Spleen (tissue), 11 donors: ENCODE measurements at regions not wholly inside any gene's neighbourhood (a gene's known extent, or its start where the extent isn't known, plus 50 kb on each side); places are given as distances from the start of the nearest gene placed in this dataset.

Experiments used
- DNase-seq: peaks from one replicate; pipeline ENCODE4 v3.0.0-alpha.2; 2020
- H3K27ac ChIP-seq, 8 donors: fragments of 200-600 bp; sonication (generic) in 7 of 8; 1 replicate in 4 of 8; 2 replicates in 4 of 8; pipeline versions ENCODE4 v1.5.0 to v1.8.0; 2016 to 2021; ENCODE audit warnings: inconsistent platforms in 4 of 8, mild to moderate bottlenecking in 4 of 8, moderate library complexity in 1 of 8
- H3K27me3 ChIP-seq, 7 donors: fragments of 200-600 bp; sonication (generic) in 6 of 7; replicated peaks in 1 of 7; 1 replicate in 4 of 7; 2 replicates in 3 of 7; pipeline versions ENCODE4 v1.5.0 to v1.8.0; 2016 to 2021; ENCODE audit warnings: inconsistent platforms in 3 of 7, mild to moderate bottlenecking in 1 of 7
- H3K36me3 ChIP-seq, 6 donors: fragments of 200-600 bp; sonication (generic) in 5 of 6; 1 replicate in 4 of 6; 2 replicates in 2 of 6; pipeline versions ENCODE4 v1.5.0 to v1.8.0; 2016 to 2021; ENCODE audit warnings: inconsistent platforms in 2 of 6
- H3K4me1 ChIP-seq, 6 donors: fragments of 200-600 bp; sonication (generic) in 5 of 6; 1 replicate in 3 of 6; 2 replicates in 3 of 6; pipeline versions ENCODE4 v1.5.0 to v1.8.0; 2016 to 2021; ENCODE audit warnings: inconsistent platforms in 3 of 6
- H3K4me3 ChIP-seq, 8 donors: fragments of 200-600 bp; sonication (generic) in 7 of 8; 1 replicate in 4 of 8; 2 replicates in 4 of 8; pipeline versions ENCODE4 v1.5.0 to v1.8.0; 2016 to 2021; ENCODE audit warnings: inconsistent platforms in 4 of 8, mild to moderate bottlenecking in 4 of 8, moderate library complexity in 2 of 8
- H3K9me3 ChIP-seq, 8 donors: fragments of 200-600 bp; sonication (generic) in 7 of 8; 1 replicate in 4 of 8; 2 replicates in 4 of 8; pipeline versions ENCODE4 v1.5.0 to v1.8.0; 2016 to 2021; ENCODE audit warnings: inconsistent platforms in 4 of 8
- CTCF ChIP-seq, 11 experiments: fragments of 200-600 bp in 7 of 11; fragments of 450-650 bp in 4 of 11; sonication (generic) in 4 of 11; IDR thresholded peaks in 8 of 11; conservative IDR thresholded peaks in 3 of 11; 1 replicate in 7 of 11; 2 replicates in 4 of 11; pipeline versions ENCODE4 v1.4.0 to v1.8.0; 2016 to 2021; ENCODE audit warnings: antibody characterized with exemption in 11 of 11, inconsistent platforms in 4 of 11, mild to moderate bottlenecking in 1 of 11
- POLR2A ChIP-seq, 3 donors: fragments of 450-650 bp; IDR thresholded peaks; one replicate each; pipeline ENCODE4 v1.5.1; 2017; ENCODE audit warnings: antibody characterized with exemption in 3 of 3, mild to moderate bottlenecking in 1 of 3
- POLR2AphosphoS5 ChIP-seq, 3 donors: sonication (generic); formaldehyde crosslinking; IDR thresholded peaks; one replicate each; pipeline ENCODE4 v1.5.1; 2017; ENCODE audit warnings: antibody characterized with exemption in 3 of 3
- WGBS, 5 donors: extraction: QIAGEN DNeasy Blood & Tissue Kit in 3 of 5; methylation state at CpG; one replicate each; pipeline versions ENCODE4 v1.1.5 to v1.1.7; 2013 to 2018; 5-methylcytosine and 5-hydroxymethylcytosine counted together
- intact Hi-C: fragments of 100-400 bp; cut with DNase I; formaldehyde crosslinking; loops from one replicate; pipeline ENCODE4 v1.15.0; 2023; ENCODE audit warnings: low total_unique reads
- donor health status: healthy with polysubstance abuse.
- donor health status: DM: no; HTN: no; CAD: no; lungs with moderate emphysema.
- donor health status: DM: no; HTN: no; CAD: no.
- donor health status: Bipolar disorder and iron deficiency.
- donor health status: healthy.
- donor health status: DM: no; HTN: no; CAD: no.
- donor health status: DM: yes; HTN: yes; CAD: no.

GRCh38 chr6:71707059-71707458 is 179.3 kb upstream of the RIMS1 start:
- Histone ChIP-seq H3K27me3 (no peaks in the 10 kb centered on the region), H3K4me1 (no peaks in the 10 kb centered on the region), H3K9me3 (no peaks in the 10 kb centered on the region), H3K27ac (no peak overlapping the region), H3K4me3 (no peak overlapping the region), H3K36me3 (no peaks in the 10 kb centered on the region)
- TF ChIP-seq CTCF (IDR thresholded peaks at IDR 0.05 in 8 of 11, conservative IDR thresholded peaks at IDR 0.05 in 3 of 11), result no peak
- TF ChIP-seq POLR2AphosphoS5 (IDR thresholded peaks at IDR 0.05), result no peak
- TF ChIP-seq POLR2A (IDR thresholded peaks at IDR 0.05), result no peak
- 76 to 81% (median 79%) methylated on average over 3 of the region's 3 CpGs for WGBS, 5 donors
- DNase-seq, result no peak
- intact Hi-C loops, result no loop called here

- 54 to 77% (median 71%) methylated on average over 3 of the region's 3 CpGs for WGBS, 5 donors
- intact Hi-C loops, result no loop called here
- Histone ChIP-seq H3K27me3 (no peaks in the 10 kb centered on the region), H3K9me3 (no peaks in the 10 kb centered on the region), H3K36me3 (no peaks in the 10 kb centered on the region), H3K4me1 (no peaks in the 10 kb centered on the region), H3K4me3 (no peak overlapping the region), H3K27ac (no peak overlapping the region)
- no peak for TF ChIP-seq POLR2A (IDR thresholded peaks at IDR 0.05)
- no peak for TF ChIP-seq CTCF (IDR thresholded peaks at IDR 0.05 in 8 of 11, conservative IDR thresholded peaks at IDR 0.05 in 3 of 11)
- no peak for TF ChIP-seq POLR2AphosphoS5 (IDR thresholded peaks at IDR 0.05)
- DNase-seq, result no peak
These were observed 165.6 kb upstream of the RIMS1 start for GRCh38 chr6:71720705-71721104.

- peaks cover 0 to 3% (median 0%) of the 10 kb centered on the region in 8 donors for H3K9me3 ChIP-seq
- H3K4me1 ChIP-seq, result no peaks in the 10 kb centered on the region
- intact Hi-C loops, result no loop called here
- H3K4me3 ChIP-seq, result no peak overlapping the region
- WGBS, 5 donors, result 55 to 94% (median 71%) methylated on average over 1 of the region's 1 CpG
- TF ChIP-seq POLR2AphosphoS5 (IDR thresholded peaks at IDR 0.05) (no peak), CTCF (IDR thresholded peaks at IDR 0.05 in 8 of 11, conservative IDR thresholded peaks at IDR 0.05 in 3 of 11) (no peak), POLR2A (IDR thresholded peaks at IDR 0.05) (no peak)
- H3K27me3 ChIP-seq, result no peaks in the 10 kb centered on the region
- no peaks in the 10 kb centered on the region for H3K36me3 ChIP-seq
- no peak for DNase-seq
- H3K27ac ChIP-seq, result no peak overlapping the region
These were observed 164.7 kb upstream of the RIMS1 start for GRCh38 chr6:71721642-71722041.

GRCh38 chr6:71722736-71723135 is 163.6 kb upstream of the RIMS1 start:
- intact Hi-C loops, result no loop called here
- H3K36me3 ChIP-seq, result no peaks in the 10 kb centered on the region
- no peak for DNase-seq
- H3K9me3 ChIP-seq, result peaks cover 0 to 3% (median 0%) of the 10 kb centered on the region in 8 donors
- no peak overlapping the region for H3K4me3 ChIP-seq
- 65 to 79% (median 76%) methylated on average over 2 of the region's 2 CpGs for WGBS, 5 donors
- H3K27me3 ChIP-seq, result no peaks in the 10 kb centered on the region
- no peak for TF ChIP-seq POLR2AphosphoS5 (IDR thresholded peaks at IDR 0.05)
- TF ChIP-seq CTCF (IDR thresholded peaks at IDR 0.05 in 8 of 11, conservative IDR thresholded peaks at IDR 0.05 in 3 of 11), result no peak
- no peak for TF ChIP-seq POLR2A (IDR thresholded peaks at IDR 0.05)
- no peaks in the 10 kb centered on the region for H3K4me1 ChIP-seq
- no peak overlapping the region for H3K27ac ChIP-seq
